Amniotic epithelial cell (primary cell): ENCODE measurements at regions not wholly inside any gene's neighbourhood (a gene's known extent, or its start where the extent isn't known, plus 50 kb on each side); places are given as distances from the start of the nearest gene placed in this dataset.

Experiments
- DNase-seq: peaks from one replicate; pipeline ENCODE4 v3.0.0-alpha.2; 2010; ENCODE audit warnings: low read depth

DNA sequence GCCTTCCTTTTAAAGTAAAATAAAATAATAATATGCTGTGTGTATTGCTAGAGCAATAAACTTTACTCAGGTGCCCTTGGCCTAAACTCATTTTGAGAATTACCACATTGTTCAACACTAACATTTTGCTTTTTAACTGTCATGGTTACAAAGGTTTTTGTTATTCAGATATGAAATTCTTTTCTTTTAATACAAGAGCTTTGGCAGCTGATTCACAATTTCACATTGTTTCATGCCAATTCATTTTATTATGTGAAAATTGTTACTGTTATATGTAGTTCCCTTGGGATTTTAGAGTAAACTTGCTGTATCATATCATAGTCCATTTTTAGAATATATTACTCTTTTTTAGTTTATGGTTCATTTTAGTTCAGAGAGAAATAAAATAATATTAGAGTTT, 65.8 kb upstream of the ZNF804A start:
- DNase-seq = no peak

GRCh38 chr2:184534986-184535385, 63.3 kb upstream of the ZNF804A start:
- no peak for DNase-seq

- no peak for DNase-seq
Observed at GRCh38 chr2:184540246-184540789, 58.0 kb upstream of the ZNF804A start.

DNA sequence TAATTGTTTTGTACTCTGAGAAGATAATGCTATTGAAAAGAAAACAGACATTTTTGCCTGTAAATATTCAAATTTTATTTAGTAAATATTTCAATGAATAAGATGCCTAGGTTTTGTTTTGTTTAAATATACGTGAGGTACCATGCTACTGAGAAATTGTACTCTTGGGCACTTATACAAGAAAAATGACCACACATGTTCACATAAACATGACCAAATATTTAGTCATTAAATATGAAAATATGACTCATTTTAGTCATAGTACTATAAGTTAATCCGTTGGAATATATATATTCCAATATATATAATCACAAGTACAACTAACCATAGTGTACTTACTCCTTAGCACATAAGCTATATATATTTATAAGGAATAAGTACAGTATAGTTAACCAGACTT, 56.7 kb upstream of the ZNF804A start:
- no peak for DNase-seq

DNA sequence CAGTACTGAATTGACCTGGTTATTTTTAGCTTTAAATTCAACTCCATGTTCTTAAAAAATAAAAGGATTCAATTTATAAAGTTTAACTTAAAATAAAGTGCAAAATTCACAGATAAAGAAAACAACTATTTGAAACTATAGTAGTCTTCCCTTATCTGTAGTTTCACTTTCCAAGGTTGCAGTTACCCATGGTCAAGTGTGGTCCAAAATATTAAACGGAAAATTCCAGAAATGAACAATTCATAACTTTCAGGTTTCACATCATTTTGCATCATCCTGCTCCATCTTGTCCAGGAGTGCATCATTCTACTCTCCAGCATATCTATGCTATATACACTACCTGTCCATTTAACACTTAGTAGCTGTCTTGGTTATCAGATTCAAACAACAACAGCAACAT, 54.5 kb upstream of the ZNF804A start:
- DNase-seq = no peak
